Upper lobe of right lung (tissue), 1 donor: ENCODE measurements at regions not wholly inside any gene's neighbourhood (a gene's known extent, or its start where the extent isn't known, plus 50 kb on each side); places are given as distances from the start of the nearest gene placed in this dataset.

Source experiments
- ATAC-seq: fragments of 200-7000 bp; cut with Tn5 transposase; one replicate; pipeline ENCODE4 v1.9.1; 2020; ENCODE audit warnings: mild to moderate bottlenecking, moderate library complexity
- DNase-seq: peaks from one replicate; pipeline ENCODE4 v3.0.0-alpha.2; 2020
- H3K27ac ChIP-seq: fragments of 200-600 bp; one replicate; pipeline ENCODE4 v1.8.0; 2022
- H3K27me3 ChIP-seq: fragments of 200-600 bp; one replicate; pipeline ENCODE4 v1.8.0; 2022; ENCODE audit warnings: mild to moderate bottlenecking
- H3K36me3 ChIP-seq: fragments of 200-600 bp; one replicate; pipeline ENCODE4 v1.8.0; 2022
- H3K4me1 ChIP-seq: fragments of 200-600 bp; one replicate; pipeline ENCODE4 v1.8.0; 2022
- H3K4me3 ChIP-seq: fragments of 200-600 bp; one replicate; pipeline ENCODE4 v1.8.0; 2022; ENCODE audit warnings: mild to moderate bottlenecking
- H3K9me3 ChIP-seq: fragments of 200-600 bp; one replicate; pipeline ENCODE4 v1.8.0; 2022
- intact Hi-C: fragments of 100-400 bp; cut with DNase I; formaldehyde crosslinking; loops from one replicate; pipeline ENCODE4 v1.11.0; 2022
- TF ChIP-seq, protein P1 (sequence below): fragments of 200-600 bp; IDR thresholded peaks from one replicate; pipeline ENCODE4 v1.8.0; 2022; ENCODE audit warnings: antibody characterized with exemption
- donor health status: DM: no; HTN: yes; CAD: no; lungs with severe emphysema.

DNA sequence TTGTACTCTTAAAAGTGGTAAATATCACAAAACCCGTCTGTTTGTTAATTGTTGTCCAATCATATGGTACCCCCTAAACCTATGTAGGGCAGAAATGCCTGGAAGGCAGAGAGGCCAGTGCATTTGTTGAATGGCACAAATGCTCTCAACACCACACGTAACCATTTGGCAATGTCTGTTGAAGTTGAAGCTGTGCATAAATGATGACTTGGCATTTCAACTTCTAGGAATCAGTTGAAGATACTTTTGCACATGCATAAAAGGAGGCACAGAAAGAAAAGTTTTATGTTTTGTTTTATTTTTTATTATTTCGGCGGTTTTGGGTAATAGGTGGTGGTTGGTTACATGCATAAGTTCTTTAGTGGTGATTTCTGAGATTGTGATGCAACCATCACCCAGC, 246.6 kb downstream of the TAF11L14 start:
- ATAC-seq: no peak
- TF ChIP-seq, protein P1, sequence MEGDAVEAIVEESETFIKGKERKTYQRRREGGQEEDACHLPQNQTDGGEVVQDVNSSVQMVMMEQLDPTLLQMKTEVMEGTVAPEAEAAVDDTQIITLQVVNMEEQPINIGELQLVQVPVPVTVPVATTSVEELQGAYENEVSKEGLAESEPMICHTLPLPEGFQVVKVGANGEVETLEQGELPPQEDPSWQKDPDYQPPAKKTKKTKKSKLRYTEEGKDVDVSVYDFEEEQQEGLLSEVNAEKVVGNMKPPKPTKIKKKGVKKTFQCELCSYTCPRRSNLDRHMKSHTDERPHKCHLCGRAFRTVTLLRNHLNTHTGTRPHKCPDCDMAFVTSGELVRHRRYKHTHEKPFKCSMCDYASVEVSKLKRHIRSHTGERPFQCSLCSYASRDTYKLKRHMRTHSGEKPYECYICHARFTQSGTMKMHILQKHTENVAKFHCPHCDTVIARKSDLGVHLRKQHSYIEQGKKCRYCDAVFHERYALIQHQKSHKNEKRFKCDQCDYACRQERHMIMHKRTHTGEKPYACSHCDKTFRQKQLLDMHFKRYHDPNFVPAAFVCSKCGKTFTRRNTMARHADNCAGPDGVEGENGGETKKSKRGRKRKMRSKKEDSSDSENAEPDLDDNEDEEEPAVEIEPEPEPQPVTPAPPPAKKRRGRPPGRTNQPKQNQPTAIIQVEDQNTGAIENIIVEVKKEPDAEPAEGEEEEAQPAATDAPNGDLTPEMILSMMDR: no peak
- no peak overlapping the region for H3K4me3 ChIP-seq
- H3K9me3 ChIP-seq: no peaks in the 10 kb centered on the region
- no peaks in the 10 kb centered on the region for H3K4me1 ChIP-seq
- H3K27me3 ChIP-seq: no peaks in the 10 kb centered on the region
- no peak overlapping the region for H3K27ac ChIP-seq
- no peaks in the 10 kb centered on the region for H3K36me3 ChIP-seq
- intact Hi-C loops: no loop called here
- no peak for DNase-seq

DNA sequence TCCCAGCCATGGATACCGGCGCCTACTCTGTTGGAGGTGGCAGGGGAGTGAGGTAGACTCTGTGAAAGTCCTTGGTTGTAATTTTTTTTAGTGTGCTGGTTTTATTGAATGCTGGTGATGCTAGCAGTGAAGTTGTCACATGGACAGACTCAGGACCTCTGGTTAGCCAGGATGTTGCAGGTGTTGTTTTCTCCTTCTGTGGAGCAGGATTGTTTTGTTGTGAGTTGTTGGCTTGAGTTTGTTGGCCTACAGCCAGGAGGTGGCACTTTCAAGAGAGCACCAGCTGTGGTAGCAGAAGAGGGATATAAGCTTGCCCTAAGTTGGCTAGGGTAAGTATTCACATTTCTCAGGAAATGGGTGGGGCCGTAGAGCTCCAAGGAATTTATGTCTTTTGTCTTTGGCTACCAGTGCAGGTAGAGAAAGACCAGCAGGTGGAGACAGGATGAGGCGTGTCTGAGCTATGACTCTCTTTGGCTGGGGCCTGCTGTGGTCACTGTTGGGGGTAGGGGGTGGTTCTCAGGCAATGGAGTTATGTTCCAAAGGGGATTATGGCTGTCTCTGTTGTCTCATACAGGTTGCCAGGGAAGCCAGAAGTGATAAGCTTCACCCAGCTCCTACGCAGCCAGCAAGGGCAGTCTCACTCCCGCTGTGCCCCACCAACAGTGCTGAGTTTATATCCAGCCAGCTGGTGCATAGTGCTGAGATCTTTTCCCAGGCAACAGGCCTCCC, 248.7 kb downstream of the TAF11L14 start:
- Histone ChIP-seq H3K27me3 (no peaks in the 10 kb centered on the region), H3K36me3 (no peaks in the 10 kb centered on the region), H3K4me1 (no peaks in the 10 kb centered on the region), H3K27ac (no peak overlapping the region), H3K9me3 (no peaks in the 10 kb centered on the region), H3K4me3 (no peak overlapping the region)
- DNase-seq (no peak), ATAC-seq (no peak)
- TF ChIP-seq, protein P1: no peak
- intact Hi-C loops: no loop called here

DNA sequence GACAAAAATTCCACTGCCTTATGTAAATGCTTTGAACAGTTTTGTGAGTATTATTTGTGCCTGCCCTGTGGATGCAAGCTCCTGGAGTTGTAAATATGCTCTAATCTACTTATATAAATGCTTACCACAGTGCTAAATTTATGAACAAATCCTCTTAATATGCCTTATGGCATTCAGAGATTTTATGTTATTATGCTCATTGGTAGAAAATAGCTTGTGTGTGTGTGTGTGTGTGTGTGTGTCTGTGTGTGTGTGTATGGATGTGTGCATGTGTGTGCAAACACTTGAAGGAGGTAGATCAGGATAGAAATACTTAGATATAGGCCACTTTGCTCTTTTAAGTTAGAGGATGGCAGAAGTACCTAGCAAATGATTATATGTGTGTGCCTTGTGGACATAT, 253.9 kb downstream of the TAF11L14 start:
- intact Hi-C loops: no loop called here
- DNase-seq (no peak), ATAC-seq (no peak)
- Histone ChIP-seq H3K4me3 (no peak overlapping the region), H3K9me3 (no peaks in the 10 kb centered on the region), H3K4me1 (no peaks in the 10 kb centered on the region), H3K27me3 (no peaks in the 10 kb centered on the region), H3K36me3 (no peaks in the 10 kb centered on the region), H3K27ac (no peak overlapping the region)
- TF ChIP-seq, protein P1: no peak

DNA sequence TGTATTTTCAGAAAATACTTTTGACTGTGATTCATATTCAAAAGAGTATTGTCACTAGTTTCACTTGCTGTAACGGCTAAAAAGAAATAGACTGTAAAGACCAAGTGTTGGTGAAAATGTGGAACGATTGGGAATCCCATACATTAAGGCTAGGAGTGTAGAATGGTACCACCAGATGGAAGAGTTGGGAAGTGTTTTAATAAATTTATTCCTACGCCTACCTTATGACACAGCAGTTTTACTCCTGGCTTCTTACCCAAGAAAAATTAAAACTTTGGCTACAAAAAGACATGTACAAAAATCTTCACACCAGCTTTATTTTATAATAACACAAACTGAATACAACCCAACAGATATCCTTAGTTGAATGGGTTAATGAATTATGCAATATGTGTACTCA, 256.2 kb downstream of the TAF11L14 start:
- no peak overlapping the region for H3K4me3 ChIP-seq
- no peaks in the 10 kb centered on the region for H3K9me3 ChIP-seq
- intact Hi-C loops: no loop called here
- no peaks in the 10 kb centered on the region for H3K4me1 ChIP-seq
- H3K36me3 ChIP-seq: no peaks in the 10 kb centered on the region
- DNase-seq (no peak), ATAC-seq (no peak)
- TF ChIP-seq, protein P1: no peak
- H3K27ac ChIP-seq: no peak overlapping the region
- no peaks in the 10 kb centered on the region for H3K27me3 ChIP-seq

DNA sequence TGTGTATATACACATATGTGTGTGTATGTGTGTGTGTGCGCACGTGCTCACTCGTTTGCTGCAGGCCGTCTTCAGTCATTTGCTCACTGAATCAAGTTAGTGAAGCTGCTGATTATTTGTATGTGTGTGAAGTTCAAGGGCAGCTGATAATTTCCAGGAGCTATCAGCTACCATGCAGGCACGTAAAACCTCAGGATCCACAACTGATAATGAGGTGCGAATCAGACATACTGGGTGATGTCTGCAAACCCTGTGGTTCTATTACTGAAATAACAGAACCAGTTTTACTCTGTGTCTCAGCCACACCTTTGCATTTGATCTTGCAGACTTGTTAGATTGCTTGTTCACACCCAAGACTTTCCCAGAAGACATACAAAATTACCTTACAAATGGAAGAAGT, 257.6 kb downstream of the TAF11L14 start:
- no peak for DNase-seq
- Histone ChIP-seq H3K27me3 (no peaks in the 10 kb centered on the region), H3K36me3 (no peaks in the 10 kb centered on the region), H3K4me3 (no peak overlapping the region), H3K4me1 (no peaks in the 10 kb centered on the region), H3K9me3 (no peaks in the 10 kb centered on the region), H3K27ac (no peak overlapping the region)
- no peak for ATAC-seq
- intact Hi-C loops: no loop called here
- TF ChIP-seq, protein P1: no peak
